Testis (tissue), 2 donors: ENCODE measurements at regions not wholly inside any gene's neighbourhood (a gene's known extent, or its start where the extent isn't known, plus 50 kb on each side); places are given as distances from the start of the nearest gene placed in this dataset.

Experiments used
- POLR2A ChIP-seq: fragments of 450-650 bp; IDR thresholded peaks from one replicate; pipeline ENCODE4 v1.6.1; 2017; ENCODE audit warnings: antibody characterized with exemption, mild to moderate bottlenecking, moderate library complexity
- TF ChIP-seq, protein P1 (sequence below), 3 experiments: fragments of 450-650 bp in 2 of 3; fragments of 200-600 bp in 1 of 3; sonication (generic) in 1 of 3; IDR thresholded peaks; one replicate each; pipeline ENCODE4 v1.5.1; 2016 to 2019; ENCODE audit warnings: antibody characterized with exemption in 3 of 3, mild to moderate bottlenecking in 2 of 3, moderate library complexity in 1 of 3

DNA sequence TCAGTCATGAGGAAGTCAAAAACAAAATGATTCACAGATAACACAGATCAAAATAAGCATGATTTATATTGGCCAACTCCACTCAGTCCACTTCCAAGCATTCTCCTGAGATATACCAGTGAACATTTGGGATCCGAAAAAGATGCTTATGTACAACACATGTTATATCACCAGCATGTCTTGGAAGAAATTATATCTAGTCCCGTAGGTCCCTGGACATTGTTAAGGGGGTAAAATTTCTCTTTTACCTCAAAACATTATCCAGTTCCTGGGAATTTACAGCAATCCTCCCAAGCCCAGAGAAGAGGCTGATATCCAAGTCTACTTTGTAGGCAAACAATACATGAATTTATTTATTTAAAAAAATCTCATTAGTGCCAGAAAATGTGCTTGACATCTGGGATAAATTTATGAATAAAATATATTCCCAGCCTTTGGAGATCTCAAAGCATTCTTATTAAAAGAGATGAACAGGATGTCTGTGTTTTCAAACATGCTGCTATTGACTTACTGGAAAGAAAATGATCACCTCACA, 582.2 kb upstream of the ZWINT start:
- TF ChIP-seq, protein P1, sequence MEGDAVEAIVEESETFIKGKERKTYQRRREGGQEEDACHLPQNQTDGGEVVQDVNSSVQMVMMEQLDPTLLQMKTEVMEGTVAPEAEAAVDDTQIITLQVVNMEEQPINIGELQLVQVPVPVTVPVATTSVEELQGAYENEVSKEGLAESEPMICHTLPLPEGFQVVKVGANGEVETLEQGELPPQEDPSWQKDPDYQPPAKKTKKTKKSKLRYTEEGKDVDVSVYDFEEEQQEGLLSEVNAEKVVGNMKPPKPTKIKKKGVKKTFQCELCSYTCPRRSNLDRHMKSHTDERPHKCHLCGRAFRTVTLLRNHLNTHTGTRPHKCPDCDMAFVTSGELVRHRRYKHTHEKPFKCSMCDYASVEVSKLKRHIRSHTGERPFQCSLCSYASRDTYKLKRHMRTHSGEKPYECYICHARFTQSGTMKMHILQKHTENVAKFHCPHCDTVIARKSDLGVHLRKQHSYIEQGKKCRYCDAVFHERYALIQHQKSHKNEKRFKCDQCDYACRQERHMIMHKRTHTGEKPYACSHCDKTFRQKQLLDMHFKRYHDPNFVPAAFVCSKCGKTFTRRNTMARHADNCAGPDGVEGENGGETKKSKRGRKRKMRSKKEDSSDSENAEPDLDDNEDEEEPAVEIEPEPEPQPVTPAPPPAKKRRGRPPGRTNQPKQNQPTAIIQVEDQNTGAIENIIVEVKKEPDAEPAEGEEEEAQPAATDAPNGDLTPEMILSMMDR (IDR thresholded peaks at IDR 0.05) = no peak
- TF ChIP-seq POLR2A = no peak
